ENCODE measurements at regions not wholly inside any gene's neighbourhood (a gene's known extent, or its start where the extent isn't known, plus 50 kb on each side); places are given as distances from the start of the nearest gene placed in this dataset.

GRCh38 chr4:115929373-115929772, 816.0 kb upstream of the NDST4 start:
- no peaks in the 10 kb centered on the region for H3K27me3 Mint-ChIP-seq (ENCODE audit: insufficient read depth, unreplicated experiment)
- CTCF ChIA-PET = no interaction called here

GRCh38 chr4:115927382-115927781, 814.0 kb upstream of the NDST4 start:
- no peak for TF ChIP-seq CTCF (IDR thresholded peaks at IDR 0.05; ENCODE audit: insufficient read depth in 1 of 2, low read depth in 1 of 2, low read length in 1 of 2, severe bottlenecking in 1 of 2, unreplicated experiment in 1 of 2)
- Mint-ChIP-seq H3K36me3 (ENCODE audit: insufficient read depth, unreplicated experiment) (no peaks in the 10 kb centered on the region), H3K4me3 (ENCODE audit: unreplicated experiment) (no peak overlapping the region), H3K9me3 (ENCODE audit: unreplicated experiment) (no peaks in the 10 kb centered on the region), H3K4me1 (ENCODE audit: low read depth, unreplicated experiment) (no peaks in the 10 kb centered on the region), H3K27me3 (ENCODE audit: insufficient read depth, unreplicated experiment) (no peaks in the 10 kb centered on the region), H3K27ac (ENCODE audit: unreplicated experiment) (no peak overlapping the region)
- ChIA-PET POLR2A (no interaction called here), CTCF (no interaction called here)
- Histone ChIP-seq H3K4me1 (no peaks in the 10 kb centered on the region), H3K36me3 (ENCODE audit: control insufficient read depth, insufficient read depth, low read length) (no peaks in the 10 kb centered on the region), H3K27me3 (replicated peaks; ENCODE audit: control insufficient read depth, insufficient read depth, low read length) (no peaks in the 10 kb centered on the region), H3K4me3 (ENCODE audit: low read depth, low read length) (no peak overlapping the region), H3K9me3 (no peaks in the 10 kb centered on the region)
- intact Hi-C loops (cut with micrococcal nuclease; ENCODE audit: unreplicated experiment) = no loop called here
- BruUV-seq (replicated peaks) = no TSS peak
- DNase-seq = no peak

More at GRCh38 chr4:115929373-115929772, 816.0 kb upstream of the NDST4 start:
- H3K4me1 Mint-ChIP-seq (ENCODE audit: low read depth, unreplicated experiment) = no peaks in the 10 kb centered on the region
- POLR2A ChIA-PET = no interaction called here
- Histone ChIP-seq H3K36me3 (ENCODE audit: control insufficient read depth, insufficient read depth, low read length) (no peaks in the 10 kb centered on the region), H3K9me3 (no peaks in the 10 kb centered on the region), H3K4me1 (no peaks in the 10 kb centered on the region), H3K4me3 (ENCODE audit: low read depth, low read length) (no peak overlapping the region), H3K27me3 (replicated peaks; ENCODE audit: control insufficient read depth, insufficient read depth, low read length) (no peaks in the 10 kb centered on the region)
- no peak for TF ChIP-seq CTCF (IDR thresholded peaks at IDR 0.05; ENCODE audit: insufficient read depth in 1 of 2, low read depth in 1 of 2, low read length in 1 of 2, severe bottlenecking in 1 of 2, unreplicated experiment in 1 of 2)
- no peak overlapping the region for H3K27ac Mint-ChIP-seq (ENCODE audit: unreplicated experiment)
- intact Hi-C loops (cut with micrococcal nuclease; ENCODE audit: unreplicated experiment) = no loop called here
- no peak overlapping the region for H3K4me3 Mint-ChIP-seq (ENCODE audit: unreplicated experiment)
- DNase-seq = no peak
- BruUV-seq (replicated peaks) = no TSS peak
- H3K9me3 Mint-ChIP-seq (ENCODE audit: unreplicated experiment) = no peaks in the 10 kb centered on the region
- H3K36me3 Mint-ChIP-seq (ENCODE audit: insufficient read depth, unreplicated experiment) = no peaks in the 10 kb centered on the region

DNA sequence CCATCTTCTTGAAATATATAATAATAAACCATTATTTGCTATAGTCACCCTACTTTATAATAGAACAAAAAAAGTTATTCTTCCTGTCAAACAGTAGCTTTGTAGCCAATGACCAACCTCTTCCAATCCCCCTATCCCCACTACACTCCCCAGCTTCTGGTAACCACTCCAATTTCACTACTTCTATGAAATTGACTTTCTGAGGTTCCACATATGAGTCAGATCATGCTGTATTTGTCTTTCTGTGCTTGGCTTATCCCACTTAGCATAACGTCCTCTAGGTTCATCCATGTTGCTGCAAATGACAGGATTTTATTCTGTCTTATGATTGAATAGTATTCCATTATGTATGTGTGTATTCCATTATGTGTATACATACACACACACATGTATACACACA, 809.7 kb upstream of the NDST4 start:
- H3K36me3 Mint-ChIP-seq (ENCODE audit: insufficient read depth, unreplicated experiment) = no peaks in the 10 kb centered on the region
- Histone ChIP-seq H3K27me3 (replicated peaks; ENCODE audit: control insufficient read depth, insufficient read depth, low read length) (no peaks in the 10 kb centered on the region), H3K4me3 (ENCODE audit: low read depth, low read length) (no peak overlapping the region), H3K4me1 (no peaks in the 10 kb centered on the region), H3K36me3 (ENCODE audit: control insufficient read depth, insufficient read depth, low read length) (no peaks in the 10 kb centered on the region), H3K9me3 (no peaks in the 10 kb centered on the region)
- DNase-seq = no peak
- intact Hi-C loops (cut with micrococcal nuclease; ENCODE audit: unreplicated experiment) = no loop called here
- no peak overlapping the region for H3K4me3 Mint-ChIP-seq (ENCODE audit: unreplicated experiment)
- no peaks in the 10 kb centered on the region for H3K27me3 Mint-ChIP-seq (ENCODE audit: insufficient read depth, unreplicated experiment)
- TF ChIP-seq CTCF (IDR thresholded peaks at IDR 0.05; ENCODE audit: insufficient read depth in 1 of 2, low read depth in 1 of 2, low read length in 1 of 2, severe bottlenecking in 1 of 2, unreplicated experiment in 1 of 2) = no peak
- CTCF ChIA-PET = no interaction called here
- POLR2A ChIA-PET = no interaction called here
- no peak overlapping the region for H3K27ac Mint-ChIP-seq (ENCODE audit: unreplicated experiment)
- no TSS peak for BruUV-seq (replicated peaks)
- H3K4me1 Mint-ChIP-seq (ENCODE audit: low read depth, unreplicated experiment) = no peaks in the 10 kb centered on the region
- H3K9me3 Mint-ChIP-seq (ENCODE audit: unreplicated experiment) = no peaks in the 10 kb centered on the region
